ENCODE measurements at regions not wholly inside any gene's neighbourhood (a gene's known extent, or its start where the extent isn't known, plus 50 kb on each side); places are given as distances from the start of the nearest gene placed in this dataset.

DNA sequence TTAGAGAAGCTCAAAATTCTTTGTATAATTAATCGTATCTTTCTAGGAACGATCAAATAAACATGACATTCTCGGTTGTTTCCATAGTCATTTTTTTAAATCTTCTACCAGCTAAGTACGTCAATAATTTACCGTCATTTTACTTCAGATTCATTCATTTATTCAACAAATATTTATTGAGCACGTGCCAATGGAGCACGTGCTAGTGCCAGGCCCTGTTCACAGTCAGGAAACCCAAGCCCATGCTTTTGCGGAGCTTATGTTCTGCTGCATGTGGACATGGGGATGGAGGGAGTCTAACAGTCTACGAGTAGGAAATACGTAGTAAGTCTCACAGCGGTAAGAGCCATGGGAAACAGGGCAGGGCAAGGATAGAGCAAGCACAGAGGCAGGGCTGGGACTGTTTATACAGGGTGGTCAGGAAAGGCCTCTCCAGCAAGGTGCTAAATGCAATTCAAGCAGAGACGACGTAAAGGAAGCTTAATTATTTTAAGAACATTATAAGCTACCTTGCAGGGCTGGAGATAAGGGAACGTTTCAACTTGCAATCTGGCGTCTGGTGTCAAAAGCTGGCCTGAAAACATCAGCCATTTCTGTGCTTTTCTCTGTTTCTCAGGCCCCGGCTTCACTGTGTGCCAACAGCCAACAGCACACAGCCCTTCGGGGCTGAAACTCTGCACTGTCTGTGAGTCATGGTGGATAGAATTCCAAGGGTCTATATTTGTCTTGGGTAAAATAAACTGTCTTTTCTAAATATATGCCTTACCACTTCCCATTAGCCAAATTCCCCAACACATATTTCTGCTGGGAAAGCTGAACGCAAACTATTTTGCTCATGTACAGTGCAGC, 517.1 kb upstream of the ZFP42 start:
- 54 to 56% methylated on average over 18 of the region's 18 CpGs for WGBS, 2 donors
- Histone ChIP-seq H3K4me3 (no peak overlapping the region), H3K27ac (no peak overlapping the region), H3K36me3 (replicated peaks in 1 of 2; ENCODE audit: insufficient read depth in 1 of 2, low read depth in 2 of 2) (no peaks in the 10 kb centered on the region), H3K27me3 (no peaks in the 10 kb centered on the region), H3K9me3 (no peaks in the 10 kb centered on the region), H3K4me1 (no peaks in the 10 kb centered on the region)
- DNase-seq (no peak), ATAC-seq (no peak)
- intact Hi-C loops (cut with DNase I), result no loop called here
- TF ChIP-seq, protein P1, sequence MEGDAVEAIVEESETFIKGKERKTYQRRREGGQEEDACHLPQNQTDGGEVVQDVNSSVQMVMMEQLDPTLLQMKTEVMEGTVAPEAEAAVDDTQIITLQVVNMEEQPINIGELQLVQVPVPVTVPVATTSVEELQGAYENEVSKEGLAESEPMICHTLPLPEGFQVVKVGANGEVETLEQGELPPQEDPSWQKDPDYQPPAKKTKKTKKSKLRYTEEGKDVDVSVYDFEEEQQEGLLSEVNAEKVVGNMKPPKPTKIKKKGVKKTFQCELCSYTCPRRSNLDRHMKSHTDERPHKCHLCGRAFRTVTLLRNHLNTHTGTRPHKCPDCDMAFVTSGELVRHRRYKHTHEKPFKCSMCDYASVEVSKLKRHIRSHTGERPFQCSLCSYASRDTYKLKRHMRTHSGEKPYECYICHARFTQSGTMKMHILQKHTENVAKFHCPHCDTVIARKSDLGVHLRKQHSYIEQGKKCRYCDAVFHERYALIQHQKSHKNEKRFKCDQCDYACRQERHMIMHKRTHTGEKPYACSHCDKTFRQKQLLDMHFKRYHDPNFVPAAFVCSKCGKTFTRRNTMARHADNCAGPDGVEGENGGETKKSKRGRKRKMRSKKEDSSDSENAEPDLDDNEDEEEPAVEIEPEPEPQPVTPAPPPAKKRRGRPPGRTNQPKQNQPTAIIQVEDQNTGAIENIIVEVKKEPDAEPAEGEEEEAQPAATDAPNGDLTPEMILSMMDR (IDR thresholded peaks at IDR 0.05), result no peak
- TF ChIP-seq POLR2A (IDR thresholded peaks at IDR 0.05), result no peak

DNA sequence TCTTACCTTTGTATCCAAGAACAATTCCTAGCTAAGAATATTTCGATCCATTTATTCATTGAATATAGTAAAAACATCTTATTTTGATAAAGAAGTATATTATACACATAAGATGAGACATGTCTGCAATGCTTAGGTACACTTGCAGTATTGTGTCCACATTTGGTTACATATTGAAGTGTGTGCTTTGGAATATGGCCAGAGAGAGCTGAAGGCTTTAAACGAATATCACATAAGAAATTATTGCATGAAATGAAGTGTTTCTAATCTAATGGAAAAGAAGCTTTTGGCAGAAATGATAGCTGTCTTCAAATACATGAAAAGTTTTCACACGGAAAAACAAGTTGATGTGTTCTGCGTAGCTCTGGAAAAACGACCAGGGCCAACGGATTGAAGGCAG, 516.1 kb upstream of the ZFP42 start:
- Histone ChIP-seq H3K9me3 (no peaks in the 10 kb centered on the region), H3K27ac (no peak overlapping the region), H3K36me3 (replicated peaks in 1 of 2; ENCODE audit: insufficient read depth in 1 of 2, low read depth in 2 of 2) (no peaks in the 10 kb centered on the region), H3K27me3 (no peaks in the 10 kb centered on the region), H3K4me1 (no peaks in the 10 kb centered on the region), H3K4me3 (no peak overlapping the region)
- intact Hi-C loops (cut with DNase I), result no loop called here
- 48 to 56% methylated on average over 6 of the region's 6 CpGs for WGBS, 2 donors
- no peak for ATAC-seq
- no peak for TF ChIP-seq POLR2A (IDR thresholded peaks at IDR 0.05)
- TF ChIP-seq, protein P1 (IDR thresholded peaks at IDR 0.05), result no peak
- DNase-seq, result no peak

DNA sequence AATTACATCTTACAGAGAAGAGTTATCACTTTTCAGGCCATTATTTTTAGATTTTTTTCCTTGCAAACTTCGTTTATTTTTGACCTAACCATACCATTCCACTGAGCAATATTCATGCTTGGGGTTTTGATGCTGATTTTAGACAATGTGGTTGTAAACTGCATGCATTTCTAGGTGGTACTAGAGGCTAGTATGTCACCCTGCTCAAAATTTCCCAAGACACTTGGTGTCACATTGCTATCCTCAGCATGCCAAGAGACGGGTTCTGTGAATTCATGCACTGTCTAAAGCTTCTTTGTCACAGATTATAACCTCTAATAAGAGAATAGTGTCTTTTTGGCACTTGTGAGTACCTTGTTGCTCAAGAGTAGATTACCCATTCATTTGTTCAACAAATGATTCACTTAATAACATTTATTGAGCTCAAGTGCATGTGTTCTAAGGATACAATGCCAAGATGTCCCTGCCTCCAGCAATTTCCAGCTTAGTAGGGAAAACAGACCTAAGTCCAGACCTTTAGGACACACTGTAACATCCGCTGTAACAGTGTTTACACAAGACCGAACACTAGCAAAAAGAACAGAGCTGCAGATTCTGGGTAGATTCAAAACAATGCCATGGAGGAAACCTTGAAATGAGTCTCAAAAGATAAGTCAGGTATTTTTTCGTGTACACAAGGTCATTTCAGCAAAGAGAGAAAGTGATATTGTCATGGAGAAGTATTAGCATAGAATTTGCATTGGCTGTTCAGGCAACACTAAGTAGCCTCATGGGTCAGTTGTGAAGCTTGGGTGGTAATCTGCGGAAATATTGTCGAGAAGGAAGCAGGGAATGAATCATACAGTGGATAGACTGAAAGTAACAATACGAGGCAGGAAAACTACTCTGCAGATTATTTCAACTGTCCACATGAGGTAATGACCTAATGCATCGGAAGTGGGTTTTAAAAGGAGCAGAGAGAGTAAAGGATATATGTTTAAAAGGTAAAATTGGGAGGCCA, 515.1 kb upstream of the ZFP42 start:
- no peaks in the 10 kb centered on the region for H3K36me3 ChIP-seq (replicated peaks in 1 of 2; ENCODE audit: insufficient read depth in 1 of 2, low read depth in 2 of 2)
- 56 to 59% methylated on average over 9 of the region's 9 CpGs for WGBS, 2 donors
- no peak overlapping the region for H3K4me3 ChIP-seq
- H3K27ac ChIP-seq, result no peak overlapping the region
- ATAC-seq, result no peak
- no peaks in the 10 kb centered on the region for H3K27me3 ChIP-seq
- TF ChIP-seq, protein P1 (IDR thresholded peaks at IDR 0.05), result no peak
- TF ChIP-seq POLR2A (IDR thresholded peaks at IDR 0.05), result no peak
- no peaks in the 10 kb centered on the region for H3K4me1 ChIP-seq
- no peak for DNase-seq
- intact Hi-C loops (cut with DNase I), result no loop called here
- no peaks in the 10 kb centered on the region for H3K9me3 ChIP-seq

DNA sequence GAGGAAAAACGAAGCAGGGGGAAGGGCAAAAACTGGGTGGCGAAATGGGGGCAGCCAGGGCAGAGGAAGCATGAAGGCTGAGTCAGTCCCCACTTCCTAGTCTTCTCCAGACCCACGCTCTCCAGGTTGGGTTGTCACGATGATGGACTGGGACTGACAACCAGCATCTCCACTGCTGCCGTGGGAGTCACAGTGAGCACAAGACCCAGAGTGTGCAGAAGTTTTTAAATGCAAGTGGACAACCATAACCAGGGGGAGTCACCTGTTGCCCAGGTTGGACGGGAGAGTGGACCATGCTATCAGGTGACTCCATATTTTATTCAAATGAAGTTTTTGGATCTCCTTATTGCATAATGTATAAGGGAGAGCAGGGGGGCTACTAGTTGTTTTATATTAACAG, 511.4 kb upstream of the ZFP42 start:
- Histone ChIP-seq H3K27me3 (no peaks in the 10 kb centered on the region), H3K27ac (no peak overlapping the region), H3K36me3 (replicated peaks in 1 of 2; ENCODE audit: insufficient read depth in 1 of 2, low read depth in 2 of 2) (no peaks in the 10 kb centered on the region), H3K4me3 (no peak overlapping the region), H3K9me3 (no peaks in the 10 kb centered on the region), H3K4me1 (no peaks in the 10 kb centered on the region)
- ATAC-seq (no peak), DNase-seq (no peak)
- 71 to 77% methylated on average over 6 of the region's 6 CpGs for WGBS, 2 donors
- intact Hi-C loops (cut with DNase I), result no loop called here
- TF ChIP-seq, protein P1 (IDR thresholded peaks at IDR 0.05), result no peak
- no peak for TF ChIP-seq POLR2A (IDR thresholded peaks at IDR 0.05)

All from body of pancreas (tissue), 4 donors.